GM10248 (cell line): ENCODE measurements at regions not wholly inside any gene's neighbourhood (a gene's known extent, or its start where the extent isn't known, plus 50 kb on each side); places are given as distances from the start of the nearest gene placed in this dataset.
"Not testable (repeated sequence)": the region's sequence is repeated elsewhere in the genome, so short reads cannot be mapped to it uniquely, and the experiment has no call there.

Experiments
- CTCF ChIA-PET: fragments of 300-600 bp; sonication (Branson Sonifier 250); formaldehyde crosslinking; extraction: SDS; loops from one replicate; lab custom pipeline; 2021; ENCODE audit warnings: antibody characterized with exemption; lab: Yijun Ruan, JAX
- POLR2A ChIA-PET: fragments of 350-650 bp; sonication (Branson Sonifier 250); formaldehyde crosslinking; extraction: SDS; loops from one replicate; lab custom pipeline; 2020; ENCODE audit warnings: antibody characterized with exemption; lab: Yijun Ruan, JAX
- DNase-seq: peaks from one replicate; pipeline ENCODE4 v3.0.0; 2012; ENCODE audit errors: extremely low spot score
- CTCF ChIP-seq: IDR thresholded peaks from 2 replicates; pipeline ENCODE4 v1.5.1; 2012; ENCODE audit warnings: mild to moderate bottlenecking, low read depth; ENCODE audit errors: extremely low read depth, missing control alignments, control extremely low read depth

GRCh38 chr2:123606631-123607030, 418.5 kb upstream of the CNTNAP5 start:
- TF ChIP-seq CTCF = no peak
- no peak for DNase-seq
- CTCF ChIA-PET = interaction anchor here (0.8 kb wide), 1 partner anchor 19 kb away, joined by 3 read pairs; no protein-coding TSS in a partner anchor
- POLR2A ChIA-PET = no interaction called here

- ChIA-PET CTCF (interaction anchor here (1.1 to 1.3 kb wide), 3 partner anchors 11 to 30 kb away, joined by 3 read pairs; no protein-coding TSS in a partner anchor), POLR2A (no interaction called here)
- no peak for DNase-seq
Measured at GRCh38 chr2:123609077-123609476, 416.0 kb upstream of the CNTNAP5 start.

GRCh38 chr2:123614596-123614995, 410.5 kb upstream of the CNTNAP5 start:
- POLR2A ChIA-PET = no interaction called here
- no peak for DNase-seq
- TF ChIP-seq CTCF = no peak
- CTCF ChIA-PET = no interaction called here

More at GRCh38 chr2:123609077-123609476, 416.0 kb upstream of the CNTNAP5 start:
- no peak for TF ChIP-seq CTCF

- CTCF ChIA-PET, DNase-seq, POLR2A ChIA-PET: not testable (repeated sequence)
Measured at GRCh38 chr2:123618642-123619041, 406.4 kb upstream of the CNTNAP5 start.

GRCh38 chr2:123624816-123625215, 400.3 kb upstream of the CNTNAP5 start:
- POLR2A ChIA-PET = no interaction called here
- CTCF ChIA-PET = interaction anchor here (1.2 kb wide), 1 partner anchor 18 kb away, joined by 3 read pairs; no protein-coding TSS in a partner anchor
- TF ChIP-seq CTCF = no peak
- DNase-seq = no peak

GRCh38 chr2:123636232-123636631, 388.9 kb upstream of the CNTNAP5 start:
- POLR2A ChIA-PET = no interaction called here
- DNase-seq = no peak
- CTCF ChIA-PET = interaction anchor here (0.8 kb wide), 1 partner anchor 13 kb away, joined by 3 read pairs; no protein-coding TSS in a partner anchor
- TF ChIP-seq CTCF = no peak

- TF ChIP-seq CTCF = no peak
- CTCF ChIA-PET = no interaction called here
- POLR2A ChIA-PET = no interaction called here
- no peak for DNase-seq
Measured at GRCh38 chr2:123640685-123641335, 384.3 kb upstream of the CNTNAP5 start.
